AML-193 (cell line): ENCODE measurements at regions not wholly inside any gene's neighbourhood (a gene's known extent, or its start where the extent isn't known, plus 50 kb on each side); places are given as distances from the start of the nearest gene placed in this dataset.

Source experiments
- DNase-seq, 2 experiments: peaks; one replicate each; lab custom pipeline; 2025; lab: John Stamatoyannopoulos, UW

- DNase-seq = no peak
Measured at GRCh38 chr3:177818712-177819240, 621.5 kb upstream of the TBL1XR1 start.

DNA sequence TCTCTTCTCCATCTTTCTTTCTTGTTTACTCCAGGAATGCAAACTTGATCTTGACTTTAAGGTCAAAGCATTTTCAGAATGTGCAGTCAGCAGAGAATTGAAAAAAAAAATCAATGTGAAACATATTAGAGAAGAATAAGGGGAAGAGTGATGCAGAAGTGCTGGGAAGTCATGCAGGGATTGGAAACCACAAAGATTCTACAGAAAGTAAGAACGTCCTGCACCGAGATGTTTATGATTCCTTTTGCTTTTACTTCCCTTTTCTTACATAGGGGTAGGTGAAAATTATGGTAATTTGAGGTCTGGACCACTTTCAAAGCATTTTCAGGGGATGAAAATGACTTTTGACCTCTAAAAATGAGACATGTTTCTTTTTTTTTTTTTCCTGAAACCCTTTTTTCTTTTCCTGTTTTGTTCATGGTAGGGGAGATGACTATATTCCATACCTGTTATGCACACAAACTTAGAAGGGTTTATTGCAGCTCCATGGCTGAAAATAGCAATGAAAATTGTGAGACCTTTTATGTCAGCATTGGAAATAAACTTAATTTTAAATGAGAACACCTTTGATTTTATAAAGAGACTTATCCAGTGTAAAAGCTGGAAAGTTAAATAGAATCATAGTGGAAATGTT is 623.5 kb upstream of the TBL1XR1 start:
- DNase-seq = peak in 1 of 2 experiments; percentile 21

DNA sequence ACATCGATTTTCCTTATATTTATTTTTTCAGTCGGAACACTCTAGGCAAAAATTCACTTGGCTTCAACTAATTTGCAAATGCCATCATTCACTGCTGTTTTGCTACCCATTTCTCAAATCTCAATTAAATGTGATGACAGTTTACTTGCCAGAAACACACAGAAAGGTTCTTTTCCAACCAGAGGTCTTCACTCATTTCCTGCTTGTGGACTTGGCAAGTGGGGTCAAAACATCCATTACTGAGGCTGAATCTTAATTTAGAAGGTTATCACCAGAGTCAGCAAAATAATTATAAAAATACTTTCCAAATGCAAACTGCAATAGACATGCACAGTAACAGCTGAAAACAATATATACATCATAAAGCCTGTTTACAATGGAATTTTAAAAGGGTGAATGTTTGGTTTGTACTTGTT is 625.4 kb upstream of the TBL1XR1 start:
- DNase-seq = no peak

GRCh38 chr3:177823701-177824189 is 626.5 kb upstream of the TBL1XR1 start:
- no peak for DNase-seq

DNA sequence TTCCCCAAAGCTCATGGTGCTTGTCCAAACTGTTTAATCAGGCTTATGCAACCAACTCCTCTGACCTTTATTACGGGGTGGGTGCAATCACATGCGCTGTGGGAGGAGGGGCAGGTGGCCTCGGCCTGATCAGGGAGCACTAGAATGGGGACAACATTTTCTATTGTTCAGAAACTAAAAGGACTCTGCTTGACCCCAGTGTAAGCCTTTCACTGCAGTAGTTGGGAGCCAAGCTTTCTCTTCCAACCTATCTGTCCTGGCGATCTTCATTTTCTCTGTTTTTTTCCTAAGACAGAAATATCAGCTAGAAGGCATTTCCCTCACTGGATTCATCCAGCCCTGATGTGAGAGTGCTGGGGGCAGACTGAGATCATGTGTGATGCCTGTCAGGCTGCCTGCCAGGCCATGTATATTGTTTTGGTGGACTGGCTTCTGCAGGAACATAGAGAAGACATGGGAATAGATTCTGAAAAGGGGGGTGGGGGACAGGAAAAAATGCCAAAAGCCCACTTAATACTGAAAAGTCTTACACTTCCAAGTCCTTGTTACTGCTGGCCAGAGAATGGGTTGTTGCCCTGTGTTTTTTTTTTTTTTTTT is 627.0 kb upstream of the TBL1XR1 start:
- no peak for DNase-seq

DNA sequence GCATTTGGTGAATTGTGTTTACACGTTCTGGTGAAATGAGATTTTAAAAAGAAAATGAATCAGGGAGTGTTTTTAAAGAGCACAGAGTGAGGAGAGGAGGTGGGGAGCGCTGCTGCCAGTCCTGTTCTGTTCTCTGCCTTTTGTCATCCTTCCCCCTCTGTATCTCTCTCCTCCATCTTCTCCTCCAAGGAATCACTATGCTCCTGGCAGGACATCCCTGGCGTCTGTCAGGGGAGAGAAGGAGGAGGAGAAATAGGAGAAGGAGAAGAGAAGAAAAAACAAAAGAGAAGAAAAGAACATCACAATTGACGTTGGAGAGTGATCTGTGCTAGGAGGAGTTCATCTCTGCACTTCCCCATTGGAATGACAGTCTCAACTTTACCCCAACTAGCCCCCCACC is 627.6 kb upstream of the TBL1XR1 start:
- DNase-seq = no peak

DNA sequence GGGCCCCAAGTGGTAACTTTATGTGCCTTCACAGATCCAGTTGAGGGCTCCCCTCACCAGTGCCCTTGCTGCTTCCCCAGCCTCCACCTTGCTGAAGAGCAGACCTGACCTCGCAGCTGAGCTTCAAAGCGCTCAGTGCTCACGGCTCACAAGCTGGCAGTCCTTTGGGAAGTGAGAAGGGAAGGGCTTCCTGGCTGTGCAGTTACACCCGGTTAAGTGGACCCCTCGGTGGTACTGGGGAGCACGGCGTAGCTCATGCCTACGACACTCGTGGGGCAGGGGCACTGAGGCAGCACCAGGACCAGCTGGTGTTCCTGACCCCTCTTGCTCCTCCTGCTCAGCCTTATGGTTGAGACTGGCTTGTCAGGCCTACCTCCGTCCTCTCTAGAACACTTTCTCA is 629.0 kb upstream of the TBL1XR1 start:
- no peak for DNase-seq

DNA sequence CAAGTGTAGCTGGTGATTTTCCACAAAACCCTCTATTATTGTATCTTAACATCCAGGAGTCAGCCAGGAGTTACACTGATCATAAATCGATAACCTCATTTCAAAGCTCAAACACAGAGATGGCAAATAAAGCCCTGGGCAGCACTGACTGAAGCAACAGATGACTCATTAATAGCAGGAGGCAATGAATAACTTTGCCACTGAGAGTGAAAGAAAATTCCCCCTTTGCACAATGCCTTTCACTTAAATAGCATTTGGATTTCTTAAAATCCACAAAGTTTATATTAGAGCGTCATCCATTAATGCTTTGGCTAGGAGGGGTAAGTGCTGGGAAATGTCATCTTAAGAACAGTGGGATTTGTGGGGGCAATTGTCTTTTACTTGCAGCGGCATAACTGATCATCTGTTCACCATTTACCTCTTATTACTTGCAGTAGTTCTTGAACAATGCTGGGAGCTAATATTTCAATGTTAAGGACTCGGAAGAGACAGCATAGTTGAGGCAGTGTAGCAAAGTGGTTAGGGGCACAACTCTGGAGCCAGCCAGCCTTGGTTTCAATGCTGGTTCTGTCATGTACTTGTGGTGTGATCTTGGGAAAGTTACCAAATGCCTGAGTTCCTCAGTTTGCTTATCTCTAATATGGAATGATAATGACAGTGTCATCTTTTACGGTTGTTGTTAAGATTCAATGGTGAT is 630.4 kb upstream of the TBL1XR1 start:
- DNase-seq = no peak

GRCh38 chr3:177828208-177828565 is 630.9 kb upstream of the TBL1XR1 start:
- no peak for DNase-seq

DNA sequence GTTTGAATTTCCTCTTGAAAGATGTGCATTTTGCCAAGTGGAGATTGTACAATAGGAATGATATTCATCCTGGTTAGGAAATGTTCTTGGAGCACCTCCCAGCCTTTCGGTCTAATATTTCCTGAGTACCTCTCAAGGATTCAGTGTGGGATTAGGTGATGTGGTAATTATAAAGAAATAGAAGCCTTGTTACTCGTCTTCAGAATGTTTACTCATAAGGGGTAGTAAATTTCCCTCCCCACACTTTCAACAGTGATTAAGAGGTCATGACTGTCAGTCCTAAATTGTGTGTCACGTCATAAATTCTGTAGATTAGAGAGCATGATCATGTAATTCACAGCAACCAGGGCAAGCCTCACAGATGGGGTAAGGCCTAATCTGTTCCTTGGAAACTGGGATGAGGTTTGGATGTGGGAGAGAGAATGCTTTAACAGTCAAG is 633.1 kb upstream of the TBL1XR1 start:
- DNase-seq = no peak

GRCh38 chr3:177831361-177831760 is 634.1 kb upstream of the TBL1XR1 start:
- no peak for DNase-seq

GRCh38 chr3:177832880-177833279 is 635.6 kb upstream of the TBL1XR1 start:
- no peak for DNase-seq

DNA sequence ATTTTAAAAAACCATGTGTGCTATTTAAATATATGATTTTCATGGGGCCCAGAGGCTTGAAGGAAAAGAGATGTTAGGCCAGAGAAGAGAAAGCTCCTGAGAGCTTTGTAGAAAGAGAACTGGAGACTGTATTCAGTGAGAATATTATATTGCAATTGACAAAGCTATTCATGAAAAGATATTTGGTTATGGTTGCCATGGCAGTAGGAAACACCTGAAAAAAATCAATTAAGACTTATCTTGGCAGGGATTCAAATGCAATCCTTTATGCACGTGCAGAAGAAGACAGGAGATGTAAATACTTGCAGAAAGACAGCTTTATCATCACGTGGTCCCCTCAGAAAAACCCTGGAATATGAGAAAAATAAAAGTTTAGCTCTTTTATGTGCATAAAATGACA is 636.0 kb upstream of the TBL1XR1 start:
- no peak for DNase-seq

- peak; percentile 7 to 25 for DNase-seq
Measured at GRCh38 chr3:177835008-177835407, 637.7 kb upstream of the TBL1XR1 start.

- no peak for DNase-seq
Measured at GRCh38 chr3:177835917-177836316, 638.6 kb upstream of the TBL1XR1 start.

GRCh38 chr3:177836671-177837070 is 639.4 kb upstream of the TBL1XR1 start:
- no peak for DNase-seq

GRCh38 chr3:177837951-177838655 is 640.8 kb upstream of the TBL1XR1 start:
- DNase-seq = no peak

- no peak for DNase-seq
Measured at GRCh38 chr3:177838766-177839350, 641.6 kb upstream of the TBL1XR1 start.

GRCh38 chr3:177842302-177842701 is 645.0 kb upstream of the TBL1XR1 start:
- DNase-seq = no peak

GRCh38 chr3:177842743-177843734 is 645.8 kb upstream of the TBL1XR1 start:
- DNase-seq = no peak
